AG09309 (cell line): ENCODE measurements at regions not wholly inside any gene's neighbourhood (a gene's known extent, or its start where the extent isn't known, plus 50 kb on each side); places are given as distances from the start of the nearest gene placed in this dataset.
A peak's percentile ranks its signal among the peaks of the same experiment; 100 is the strongest.
"Not testable (repeated sequence)": the region's sequence is repeated elsewhere in the genome, so short reads cannot be mapped to it uniquely, and the experiment has no call there.

Experiments used
- DNase-seq: peaks from one replicate; pipeline ENCODE4 v3.0.0-alpha.2; 2010; ENCODE audit warnings: low read depth
- H3K4me3 ChIP-seq: 2 replicates; pipeline ENCODE4 v1.5.1; 2011; ENCODE audit warnings: mild to moderate bottlenecking, low read depth, low read length, moderate library complexity; ENCODE audit not compliant: control insufficient read depth
- CTCF ChIP-seq: IDR thresholded peaks from 2 replicates; pipeline ENCODE4 v1.5.1; 2011; ENCODE audit warnings: mild to moderate bottlenecking, low read depth, low read length, inconsistent platforms; ENCODE audit not compliant: insufficient read depth, control insufficient read depth; ENCODE audit errors: missing control alignments

GRCh38 chrX:39261446-39262147 is 460.3 kb downstream of the MID1IP1 start:
- peak; percentile 43 for TF ChIP-seq CTCF
- H3K4me3 ChIP-seq = no peak overlapping the region
- DNase-seq = no peak

- no peak overlapping the region for H3K4me3 ChIP-seq
- no peak for TF ChIP-seq CTCF
- no peak for DNase-seq
These were observed 461.4 kb downstream of the MID1IP1 start for GRCh38 chrX:39262641-39263040.

GRCh38 chrX:39264023-39264422 is 462.8 kb downstream of the MID1IP1 start:
- DNase-seq = no peak
- H3K4me3 ChIP-seq = no peak overlapping the region
- no peak for TF ChIP-seq CTCF

- H3K4me3 ChIP-seq = no peak overlapping the region
- DNase-seq = no peak
- TF ChIP-seq CTCF = no peak
These were observed 465.9 kb downstream of the MID1IP1 start for GRCh38 chrX:39267176-39267575.

GRCh38 chrX:39268207-39268606 is 466.9 kb downstream of the MID1IP1 start:
- no peak overlapping the region for H3K4me3 ChIP-seq
- TF ChIP-seq CTCF = no peak
- no peak for DNase-seq

GRCh38 chrX:39275500-39276068 is 474.3 kb downstream of the MID1IP1 start:
- TF ChIP-seq CTCF = no peak
- no peak overlapping the region for H3K4me3 ChIP-seq
- DNase-seq = no peak

GRCh38 chrX:39277685-39278390 is 476.6 kb downstream of the MID1IP1 start:
- not testable (repeated sequence) for DNase-seq, H3K4me3 ChIP-seq
